ENCODE measurements at regions not wholly inside any gene's neighbourhood (a gene's known extent, or its start where the extent isn't known, plus 50 kb on each side); places are given as distances from the start of the nearest gene placed in this dataset.

- no peak overlapping the region for H3K18ac ChIP-seq (ENCODE audit: extremely low read depth, low read length)
- no peaks in the 10 kb centered on the region for H4K20me1 ChIP-seq (replicated peaks in 1 of 2; ENCODE audit: control insufficient read depth in 1 of 2, insufficient read depth in 2 of 2, low read length in 2 of 2)
- WGBS, 2 experiments (ENCODE audit: extremely low coverage in 1 of 2, insufficient coverage in 1 of 2, insufficient read length in 1 of 2, insufficient replicate concordance in 2 of 2, low coverage in 1 of 2, low lambda C conversion rate in 2 of 2, missing lambda C conversion rate in 1 of 2) = 94% methylated on average over 4 of the region's 4 CpGs; no CpG with 5 or more reads in 1 of the 2 experiments
- no peaks in the 10 kb centered on the region for H3K4me1 ChIP-seq (replicated peaks in 1 of 4; ENCODE audit: control insufficient read depth in 3 of 4, insufficient read depth in 4 of 4, low read length in 3 of 4)
- H3K79me2 ChIP-seq (ENCODE audit: control insufficient read depth in 1 of 2, insufficient read depth in 2 of 2, low read length in 2 of 2) = no peaks in the 10 kb centered on the region
- no peak overlapping the region for H2BK120ac ChIP-seq (replicated peaks; ENCODE audit: low read depth, low read length)
- H2BK20ac ChIP-seq (ENCODE audit: low read length) = no peak overlapping the region
- H3K36me3 ChIP-seq (ENCODE audit: control insufficient read depth in 2 of 4, insufficient read depth in 4 of 4, low read length in 3 of 4) = no peaks in the 10 kb centered on the region
- no peak overlapping the region for H3K56ac ChIP-seq (replicated peaks; ENCODE audit: insufficient read length, low read depth, low read length)
- no peaks in the 10 kb centered on the region for H3K9me3 ChIP-seq (ENCODE audit: insufficient read depth in 2 of 2, low read depth in 1 of 2, low read length in 1 of 2)
- H2BK12ac ChIP-seq (ENCODE audit: low read depth, low read length) = no peak overlapping the region
- H3K4me2 ChIP-seq (ENCODE audit: insufficient read depth in 1 of 2, low read depth in 2 of 2, low read length in 2 of 2) = no peak overlapping the region
- ChIA-PET CTCF (ENCODE audit: partially characterized antibody) (no interaction called here), POLR2A (ENCODE audit: partially characterized antibody) (interaction anchor here (1.0 kb wide), 1 partner anchor 16 kb away, joined by 3 read pairs; no protein-coding TSS in a partner anchor)
- H3K4me3 ChIP-seq (ENCODE audit: extremely low read depth in 1 of 4, insufficient read depth in 2 of 4, low read depth in 3 of 4, low read length in 4 of 4) = no peak overlapping the region
- H3K23ac ChIP-seq (ENCODE audit: insufficient read length) = no peak overlapping the region
- no peak overlapping the region for H3K27ac ChIP-seq (ENCODE audit: low read depth, low read length)
- H2BK15ac ChIP-seq (ENCODE audit: low read length) = no peak overlapping the region
- no peak overlapping the region for H2AK5ac ChIP-seq (ENCODE audit: low read depth, low read length)
- DNase-seq (ENCODE audit: low read depth in 1 of 2, low spot score in 2 of 2) (no peak), FAIRE-seq (no peak)
- H2AFZ ChIP-seq (ENCODE audit: low read length) = no peak overlapping the region
- H4K5ac ChIP-seq (ENCODE audit: insufficient read length, low read depth, low read length) = no peak overlapping the region
- H3K14ac ChIP-seq (ENCODE audit: insufficient read length) = no peak overlapping the region
- no peak overlapping the region for H4K8ac ChIP-seq (ENCODE audit: extremely low read depth, insufficient read depth, low read length)
- no peak overlapping the region for H2BK5ac ChIP-seq (ENCODE audit: low read depth, low read length)
- no peak overlapping the region for H3K9ac ChIP-seq (replicated peaks in 1 of 4; ENCODE audit: extremely low read depth in 1 of 4, low read depth in 3 of 4, low read length in 3 of 4)
- no peak overlapping the region for H4K91ac ChIP-seq (replicated peaks; ENCODE audit: insufficient read length, low read length)
- H3K27me3 ChIP-seq (replicated peaks in 1 of 4; ENCODE audit: control insufficient read depth in 3 of 4, extremely low read depth in 1 of 4, insufficient read depth in 3 of 4, low read length in 3 of 4) = no peaks in the 10 kb centered on the region
- TF ChIP-seq SAP30 (IDR thresholded peaks at IDR 0.05; ENCODE audit: insufficient read depth, insufficient replicate concordance, low read length) (no peak), EGR1 (IDR thresholded peaks at IDR 0.05; ENCODE audit: borderline replicate concordance, low read depth, low read length) (no peak), SRF (IDR thresholded peaks at IDR 0.05; ENCODE audit: low read depth, low read length) (no peak), SP2 (IDR thresholded peaks at IDR 0.05; ENCODE audit: low read length) (no peak), SP1 (IDR thresholded peaks at IDR 0.05; ENCODE audit: low read depth, low read length) (no peak), GABPA (IDR thresholded peaks at IDR 0.05; ENCODE audit: borderline replicate concordance, insufficient read depth, low read length) (no peak), GTF2F1 (IDR thresholded peaks at IDR 0.05; ENCODE audit: borderline replicate concordance, low read depth, low read length) (no peak)
- no peaks in the 10 kb centered on the region for H3K23me2 ChIP-seq (ENCODE audit: low read depth, low read length)
- H3K79me1 ChIP-seq (ENCODE audit: low read depth, low read length) = no peaks in the 10 kb centered on the region
- H3K4ac ChIP-seq (replicated peaks; ENCODE audit: insufficient read length, low read depth, low read length) = no peak overlapping the region
Measured at GRCh38 chr6:12442455-12442854, 152.3 kb downstream of the EDN1 start.

Measured in H1 (cell line).